Suprapubic skin (tissue), 2 donors: ENCODE measurements at regions not wholly inside any gene's neighbourhood (a gene's known extent, or its start where the extent isn't known, plus 50 kb on each side); places are given as distances from the start of the nearest gene placed in this dataset.

Experiments used
- EP300 ChIP-seq: sonication (generic); formaldehyde crosslinking; IDR thresholded peaks from one replicate; pipeline ENCODE4 v1.6.1; 2017; ENCODE audit warnings: antibody characterized with exemption
- POLR2A ChIP-seq, 2 donors: fragments of 450-650 bp; IDR thresholded peaks; one replicate each; pipeline ENCODE4 v1.6.1; 2017; ENCODE audit warnings: antibody characterized with exemption in 2 of 2, mild to moderate bottlenecking in 2 of 2, moderate library complexity in 2 of 2

DNA sequence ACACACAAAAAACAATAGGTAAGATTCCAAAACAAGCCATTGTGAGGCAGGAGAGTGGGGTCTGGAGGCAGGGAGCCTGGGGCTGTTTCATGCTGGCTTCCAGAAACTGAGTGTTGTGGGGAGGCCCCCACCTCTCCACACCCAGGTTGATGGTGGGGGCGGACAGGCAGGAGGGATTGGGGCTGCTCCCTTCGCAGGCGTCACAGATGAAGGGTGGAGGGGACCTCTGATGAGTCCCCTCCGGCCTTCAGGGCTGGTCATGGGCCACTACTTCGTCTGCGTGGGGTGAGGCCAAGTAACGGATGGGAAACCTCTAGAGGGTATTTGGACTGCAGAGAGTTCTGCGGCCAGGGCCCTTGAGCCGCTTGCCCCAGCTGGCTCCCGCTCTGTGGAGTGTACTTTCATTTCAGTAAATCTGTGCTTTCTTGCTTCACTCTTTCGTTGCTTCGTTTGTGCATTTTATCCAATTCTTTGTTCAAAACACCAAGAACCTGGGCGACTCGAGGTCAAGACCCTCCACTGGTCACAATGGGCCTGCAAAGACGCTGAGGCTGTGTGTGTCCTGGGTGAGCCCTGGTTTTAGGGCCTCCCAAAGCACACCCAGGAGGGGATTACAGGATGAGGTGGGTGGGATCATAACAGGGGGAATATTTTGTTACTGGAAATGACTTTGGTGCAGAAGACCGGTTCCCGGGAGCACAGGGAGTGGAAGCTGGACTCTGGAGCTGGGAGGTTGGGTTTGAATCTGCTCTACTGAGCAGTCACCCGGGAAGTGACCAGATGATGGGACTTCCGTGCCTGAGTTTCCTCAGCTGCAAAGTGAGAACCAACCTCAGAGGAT, 83.7 kb upstream of the ADRA2C start:
- no peak for TF ChIP-seq POLR2A (IDR thresholded peaks at IDR 0.05)
- no peak for TF ChIP-seq EP300
